Hindlimb muscle (tissue), 1 donor: ENCODE measurements at regions not wholly inside any gene's neighbourhood (a gene's known extent, or its start where the extent isn't known, plus 50 kb on each side); places are given as distances from the start of the nearest gene placed in this dataset.
"Not testable (repeated sequence)": the region's sequence is repeated elsewhere in the genome, so short reads cannot be mapped to it uniquely, and the experiment has no call there.

ENCODE experiments used
- DNase-seq: peaks from one replicate; pipeline ENCODE4 v3.0.0-alpha.2; 2013

DNA sequence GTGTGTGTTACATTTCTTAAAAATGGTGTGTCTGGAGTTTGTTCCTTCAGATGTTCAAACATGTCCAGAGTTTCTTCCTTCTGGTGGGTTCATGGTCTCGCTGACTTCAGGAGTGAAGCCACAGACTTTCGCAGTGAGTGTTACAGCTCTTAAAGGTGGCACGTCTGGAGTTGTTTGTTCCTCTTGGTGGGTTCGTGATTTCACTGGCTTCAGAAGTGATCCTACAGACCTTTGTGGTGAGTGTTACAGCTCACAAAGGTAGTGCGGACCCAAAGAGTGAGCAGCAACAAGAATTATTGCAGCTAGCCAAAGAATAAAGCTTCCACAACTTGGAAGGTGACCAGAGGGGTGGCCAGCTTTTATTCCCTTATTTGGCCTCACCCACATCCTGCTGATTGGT lies 183.7 kb downstream of the COPRS start:
- not testable (repeated sequence) for DNase-seq

DNA sequence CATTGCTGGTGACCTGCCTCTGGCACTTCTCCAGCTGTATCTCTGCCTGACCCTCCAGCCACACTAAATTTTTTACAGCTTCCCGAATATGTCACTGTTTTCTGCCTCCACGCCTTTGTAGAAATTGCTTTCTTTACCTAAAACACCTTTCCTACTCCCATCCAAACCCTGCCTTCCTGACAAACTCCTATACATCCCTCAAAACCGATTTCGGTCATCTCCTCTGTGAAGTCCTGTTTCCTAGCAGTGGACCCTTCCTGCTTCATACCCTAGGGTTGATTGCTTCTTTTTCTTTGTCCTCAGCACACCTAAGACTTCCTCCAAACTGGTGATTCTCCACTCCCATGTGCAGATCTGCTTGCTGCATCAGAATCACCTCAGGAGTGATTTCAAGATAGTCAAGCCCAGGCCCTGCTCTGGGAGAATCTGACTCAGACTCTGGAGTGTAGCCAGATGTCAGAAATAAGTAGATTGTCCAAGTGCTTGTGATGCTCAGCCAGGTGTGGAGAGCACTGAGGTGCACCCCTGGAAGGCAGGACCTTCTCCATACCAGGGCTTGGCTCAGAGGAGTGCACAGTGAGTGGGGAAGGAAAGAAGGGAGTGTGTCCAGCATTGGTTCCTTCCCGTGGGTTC lies 184.2 kb downstream of the COPRS start:
- no peak for DNase-seq

DNA sequence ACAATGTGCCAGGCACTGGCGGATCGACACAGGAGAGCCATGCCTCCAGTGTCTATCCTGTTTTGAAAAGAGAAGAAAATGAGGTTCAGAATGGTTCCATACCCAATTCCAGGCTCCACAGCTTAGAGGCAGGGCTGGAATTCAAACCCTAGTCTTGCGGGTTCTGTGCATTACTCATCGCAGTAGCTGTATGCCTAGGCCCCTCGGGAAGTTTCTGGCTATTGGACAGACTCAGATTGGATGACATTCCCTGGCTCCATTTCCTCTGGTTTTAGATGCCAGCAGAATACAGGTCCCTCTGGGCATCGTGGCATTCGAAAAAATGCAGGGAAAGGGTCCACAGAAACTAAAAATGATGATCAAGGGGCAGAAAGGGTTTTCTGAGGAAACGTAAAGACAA lies 184.7 kb downstream of the COPRS start:
- DNase-seq, result no peak

DNA sequence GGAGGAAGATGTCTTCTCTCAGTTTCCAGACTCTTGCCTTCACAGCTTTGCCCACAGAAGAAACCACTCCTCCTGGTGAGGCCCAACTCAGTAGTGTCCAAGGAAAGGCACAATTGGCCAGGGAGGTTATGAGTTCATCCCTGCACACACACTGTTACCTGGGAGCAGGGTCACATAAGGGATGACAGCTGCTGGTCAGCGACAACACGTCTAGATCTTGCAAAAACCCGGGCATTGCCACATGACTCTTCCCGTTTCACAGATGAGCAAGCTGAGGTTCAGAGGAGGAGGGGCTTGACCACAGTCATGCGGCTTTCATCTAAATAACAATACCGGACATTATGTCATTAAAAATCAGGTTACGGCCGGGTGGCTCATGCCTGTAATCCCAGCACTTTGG lies 186.0 kb downstream of the COPRS start:
- DNase-seq, result no peak

DNA sequence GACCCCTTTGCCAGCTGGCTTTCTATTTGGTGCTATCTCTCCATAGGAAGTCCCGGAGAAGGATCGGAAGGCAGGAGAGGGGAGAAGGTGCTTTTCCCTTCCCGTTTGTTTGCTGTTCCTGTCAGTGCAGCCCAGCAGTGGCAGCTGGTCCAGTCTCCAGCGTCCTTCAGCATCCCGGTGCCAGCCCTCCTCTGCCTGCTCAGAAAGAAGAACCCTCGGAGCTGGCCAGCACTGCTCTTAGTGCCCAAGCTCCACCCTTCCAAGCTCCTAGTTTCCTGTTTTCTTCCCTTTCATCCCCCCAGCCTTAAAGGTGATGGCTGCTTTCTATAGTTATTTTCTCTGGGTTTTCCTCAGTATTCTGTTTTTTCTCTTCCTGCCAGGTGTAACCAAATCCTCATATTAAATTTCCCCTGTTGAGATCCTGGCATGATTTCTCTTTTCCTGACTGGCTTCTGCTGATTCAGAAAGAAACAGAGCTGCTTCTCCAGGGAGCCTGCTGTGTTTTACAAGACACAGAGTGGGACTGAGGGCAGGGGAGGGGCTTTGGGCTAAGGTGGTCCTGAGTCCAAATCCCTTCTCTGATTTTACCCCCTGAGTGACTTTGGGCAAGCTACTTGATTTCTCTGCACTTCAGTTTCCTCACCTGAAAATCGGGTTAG lies 186.8 kb downstream of the COPRS start:
- no peak for DNase-seq

DNA sequence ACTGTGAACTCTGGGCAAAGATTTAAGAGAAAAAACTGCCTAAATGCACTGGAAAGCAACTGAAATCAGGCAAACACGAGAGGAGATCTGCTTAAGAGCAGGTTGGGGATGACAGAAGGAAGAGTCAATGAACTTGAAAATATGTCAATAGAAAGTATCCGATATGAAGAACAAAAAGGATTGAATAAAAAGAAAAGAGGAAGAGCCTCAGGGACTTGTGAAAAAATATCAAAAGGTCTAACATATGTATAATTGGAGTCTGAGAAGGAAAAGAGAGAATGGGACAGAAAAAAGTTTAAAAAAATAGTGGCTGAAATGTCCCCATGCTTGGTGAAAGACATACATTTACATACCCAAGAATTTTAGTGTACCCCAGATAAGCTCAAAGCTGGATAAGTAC lies 195.5 kb downstream of the COPRS start:
- no peak for DNase-seq

DNA sequence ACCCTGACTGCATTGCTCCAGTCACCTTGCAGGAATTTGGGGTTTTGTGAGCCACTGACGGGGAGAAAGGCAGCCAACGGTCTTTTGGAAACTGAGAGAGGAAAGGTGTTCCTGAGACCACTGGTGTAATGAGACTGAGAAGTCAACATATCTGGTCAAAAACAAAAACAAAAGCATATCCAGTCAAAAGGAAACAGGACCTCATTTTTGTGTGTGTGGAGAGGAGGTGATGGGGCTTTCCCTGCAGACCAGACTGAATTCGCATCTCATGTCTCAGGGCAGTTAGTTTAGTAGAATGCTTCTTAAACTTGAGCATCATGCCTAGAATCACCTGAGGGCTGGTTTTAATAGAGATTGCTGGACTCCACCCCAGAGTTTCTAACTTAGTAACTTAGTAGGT lies 198.4 kb downstream of the COPRS start:
- DNase-seq, result no peak

DNA sequence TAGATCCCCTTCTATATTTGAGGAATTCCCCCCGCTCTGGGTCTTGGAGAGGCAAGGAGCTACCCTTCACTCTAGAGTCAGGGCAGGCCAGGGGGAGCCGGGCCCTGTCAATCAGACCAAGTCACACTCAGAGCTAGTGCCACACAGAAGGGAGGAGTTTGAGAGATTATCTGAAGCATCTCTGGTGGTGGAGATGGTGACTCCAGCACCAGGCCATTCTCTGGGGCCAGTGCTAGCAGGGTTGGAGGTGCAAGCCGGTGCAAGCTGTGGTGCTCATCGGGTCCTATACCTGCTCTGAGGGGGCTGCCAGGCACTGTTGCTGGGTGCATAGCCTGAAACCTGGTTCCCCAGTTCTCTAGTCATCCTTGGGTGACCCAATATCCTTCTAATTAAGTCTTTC lies 201.2 kb downstream of the COPRS start:
- DNase-seq, result no peak

DNA sequence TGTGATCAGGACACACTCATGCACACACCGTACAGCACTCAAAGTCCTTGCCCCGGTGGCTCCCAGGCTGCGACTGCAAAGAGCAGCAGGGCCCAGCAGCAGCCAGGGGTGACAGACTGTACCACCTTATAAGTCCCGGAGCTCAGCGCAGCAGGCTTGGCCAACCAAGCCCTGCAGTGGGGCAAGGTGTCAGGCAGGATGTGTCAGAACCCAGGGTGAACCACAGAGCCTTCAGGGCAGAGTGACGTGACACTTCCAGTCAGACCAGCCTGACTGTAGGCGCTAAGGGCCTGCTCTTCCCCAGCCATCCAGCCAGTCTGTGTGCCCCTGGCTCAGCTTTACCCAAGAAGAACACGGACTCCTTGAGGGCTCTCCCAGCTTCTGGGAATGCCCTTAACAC lies 204.1 kb downstream of the COPRS start:
- no peak for DNase-seq

DNA sequence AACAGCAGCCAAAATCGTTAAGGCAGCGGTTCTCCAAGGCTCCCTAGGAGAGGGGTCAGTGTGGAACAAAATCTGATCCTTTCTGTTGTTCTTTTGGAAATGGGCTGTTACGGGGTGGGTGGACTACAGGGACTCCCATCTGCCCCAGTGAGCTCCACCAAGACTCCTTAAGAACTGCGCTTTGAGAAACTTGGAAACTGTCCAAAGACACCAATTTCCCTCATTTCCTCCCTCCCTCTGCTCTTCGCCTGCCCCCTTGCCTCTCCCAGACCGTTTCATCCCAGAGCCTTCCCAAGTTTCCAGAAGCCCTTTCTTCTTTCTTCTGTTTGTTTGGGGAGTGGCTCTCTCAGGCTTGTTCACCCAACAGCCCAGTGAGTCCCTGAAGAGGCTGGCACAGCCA lies 205.4 kb downstream of the COPRS start:
- no peak for DNase-seq

DNA sequence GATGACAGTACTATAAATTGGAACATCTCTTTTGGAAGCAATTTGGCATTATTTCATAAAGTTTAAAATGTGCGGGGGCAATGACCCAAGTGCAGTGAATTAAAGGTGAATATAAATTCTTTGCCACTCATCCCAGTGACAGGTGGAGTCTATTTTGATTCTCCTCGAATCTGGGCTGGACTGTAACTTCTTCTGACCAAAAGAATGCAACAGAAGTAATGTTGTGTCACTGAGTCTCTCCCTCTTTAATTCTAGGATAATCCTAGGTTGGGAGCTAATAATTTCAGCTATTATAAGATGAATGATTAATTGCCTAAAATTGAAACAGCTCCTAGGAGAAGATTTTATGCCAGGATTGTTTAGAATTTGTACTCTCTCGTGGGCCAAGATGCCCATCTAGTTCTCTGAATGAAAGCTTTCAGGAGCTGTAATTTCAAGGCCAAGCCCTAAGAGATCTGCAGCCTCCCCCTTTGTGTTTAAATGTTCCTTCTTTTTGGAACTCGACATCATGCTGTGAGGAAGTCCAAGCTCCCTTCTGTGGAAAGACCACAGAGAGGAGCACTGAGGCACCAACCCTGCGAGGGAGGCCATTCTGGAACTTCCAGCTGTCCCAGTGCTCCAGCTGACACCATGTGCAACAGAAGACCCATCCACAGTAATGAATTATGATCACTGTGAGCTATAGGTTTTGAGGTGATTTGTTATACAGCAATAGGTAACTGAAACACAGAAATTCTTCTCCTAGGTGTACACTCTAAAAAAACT lies 208.1 kb downstream of the COPRS start:
- no peak for DNase-seq

DNA sequence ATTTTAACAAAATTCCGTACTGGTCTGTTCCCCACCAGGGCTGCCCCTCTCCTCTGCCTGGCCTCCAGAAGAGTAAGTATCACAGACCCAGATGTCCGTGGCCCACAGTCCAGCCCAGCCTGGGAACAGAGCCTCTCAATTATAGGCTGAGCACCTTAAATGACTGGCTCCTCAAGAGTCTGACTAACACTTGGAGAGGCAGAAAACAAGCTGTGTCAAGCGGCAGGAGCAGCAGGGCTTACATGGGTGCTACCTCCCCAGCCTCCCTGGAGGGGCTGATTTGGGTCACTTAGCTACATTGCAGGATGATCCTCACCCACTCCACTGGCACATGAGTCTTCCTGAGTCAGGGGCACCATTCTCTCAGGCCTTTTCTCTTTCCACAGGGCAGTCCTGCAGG lies 209.7 kb downstream of the COPRS start:
- DNase-seq, result no peak

DNA sequence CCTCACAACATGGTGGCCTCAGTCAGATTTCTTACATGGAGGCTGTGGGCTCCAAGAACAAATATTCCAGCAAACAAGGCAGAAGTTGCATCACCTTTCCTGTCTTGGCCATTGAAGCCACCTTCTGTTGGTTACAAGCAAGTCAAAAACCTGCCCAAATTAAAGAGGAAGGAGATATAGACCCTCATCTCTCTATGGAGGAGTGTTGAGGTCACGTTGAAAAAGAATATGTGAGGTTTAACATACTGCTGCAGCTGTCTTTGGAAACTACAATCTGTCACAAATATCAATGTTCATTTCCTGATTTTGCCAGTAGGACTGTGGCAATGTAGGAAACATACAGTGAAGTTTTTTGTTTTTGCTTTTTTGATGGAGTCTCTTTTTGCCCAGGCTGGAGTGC lies 211.4 kb downstream of the COPRS start:
- no peak for DNase-seq

DNA sequence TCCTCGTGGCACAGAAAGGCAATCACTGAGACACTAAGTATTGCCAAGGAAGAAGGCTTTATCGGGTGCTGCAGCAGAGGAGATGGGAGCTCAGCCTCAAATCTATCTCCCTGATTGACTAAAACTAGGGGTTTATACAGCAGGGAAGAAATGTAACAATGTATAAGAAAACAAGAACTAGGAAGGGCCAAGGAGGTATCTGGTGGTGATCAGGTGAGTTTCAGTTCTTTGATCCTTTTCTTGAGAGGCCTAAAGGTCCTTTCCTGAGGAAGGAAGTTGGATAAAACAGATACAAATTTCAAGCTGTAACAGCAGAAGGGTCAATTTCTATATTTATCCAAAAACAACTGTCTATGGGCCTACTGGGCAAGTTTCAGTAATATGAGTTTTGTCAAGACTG lies 212.4 kb downstream of the COPRS start:
- no peak for DNase-seq

DNA sequence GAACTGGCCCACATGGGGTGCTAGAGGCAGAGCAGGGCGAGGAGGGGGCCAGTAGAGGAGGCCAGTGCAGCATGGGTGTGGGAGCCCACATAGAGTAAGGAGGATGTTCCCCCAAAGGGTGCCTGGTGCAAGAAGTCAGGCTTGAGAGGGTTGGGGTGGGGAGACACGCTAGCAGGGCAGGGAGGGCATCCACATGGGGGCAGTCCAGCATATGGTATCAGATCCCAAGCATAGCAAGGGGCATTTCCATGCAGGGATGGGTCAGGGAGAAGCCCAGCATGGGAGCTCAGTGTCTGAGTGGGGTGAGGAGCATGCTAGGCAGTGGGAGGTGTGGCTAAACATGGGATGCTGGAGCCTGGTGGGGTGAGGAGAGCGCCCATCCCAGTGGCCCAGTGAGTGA lies 213.7 kb downstream of the COPRS start:
- no peak for DNase-seq

DNA sequence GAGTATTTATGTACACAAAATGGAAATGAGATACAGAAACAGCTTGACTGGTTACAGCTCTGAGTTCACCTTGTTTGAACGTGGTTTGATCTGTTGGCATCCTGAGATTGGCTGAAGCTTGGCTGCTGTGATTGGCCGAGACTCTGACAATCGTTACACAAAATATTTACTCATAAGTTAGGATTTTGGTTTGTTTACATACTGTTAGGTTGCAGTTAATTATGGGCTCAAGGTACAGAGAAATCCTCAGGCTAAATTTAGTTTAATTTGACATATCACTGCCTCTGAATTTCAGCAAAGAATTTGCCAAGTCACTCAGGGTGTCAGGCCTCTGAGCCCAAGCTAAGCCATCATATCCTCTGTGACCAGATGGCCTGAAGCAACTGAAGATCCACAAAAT lies 227.3 kb downstream of the COPRS start:
- no peak for DNase-seq

DNA sequence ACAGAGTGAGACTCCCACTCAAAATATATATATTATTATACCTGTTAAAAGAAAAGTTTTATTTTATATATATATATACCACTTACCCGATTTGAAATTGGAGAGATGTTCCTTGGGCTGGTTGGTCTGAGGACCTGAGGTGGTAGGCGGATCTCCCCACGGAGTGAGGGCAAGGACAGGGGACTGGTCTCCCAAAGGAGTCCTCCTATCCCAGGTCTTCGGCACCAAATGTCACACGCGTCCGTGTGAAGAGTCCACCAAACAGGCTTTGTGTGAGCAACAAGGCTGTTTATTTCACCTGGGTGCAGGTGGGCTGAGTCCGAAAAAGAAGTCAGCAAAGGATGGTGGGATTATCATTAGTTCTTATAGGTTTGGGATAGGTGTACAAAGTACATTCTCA lies 228.2 kb downstream of the COPRS start:
- DNase-seq, result not testable (repeated sequence)

DNA sequence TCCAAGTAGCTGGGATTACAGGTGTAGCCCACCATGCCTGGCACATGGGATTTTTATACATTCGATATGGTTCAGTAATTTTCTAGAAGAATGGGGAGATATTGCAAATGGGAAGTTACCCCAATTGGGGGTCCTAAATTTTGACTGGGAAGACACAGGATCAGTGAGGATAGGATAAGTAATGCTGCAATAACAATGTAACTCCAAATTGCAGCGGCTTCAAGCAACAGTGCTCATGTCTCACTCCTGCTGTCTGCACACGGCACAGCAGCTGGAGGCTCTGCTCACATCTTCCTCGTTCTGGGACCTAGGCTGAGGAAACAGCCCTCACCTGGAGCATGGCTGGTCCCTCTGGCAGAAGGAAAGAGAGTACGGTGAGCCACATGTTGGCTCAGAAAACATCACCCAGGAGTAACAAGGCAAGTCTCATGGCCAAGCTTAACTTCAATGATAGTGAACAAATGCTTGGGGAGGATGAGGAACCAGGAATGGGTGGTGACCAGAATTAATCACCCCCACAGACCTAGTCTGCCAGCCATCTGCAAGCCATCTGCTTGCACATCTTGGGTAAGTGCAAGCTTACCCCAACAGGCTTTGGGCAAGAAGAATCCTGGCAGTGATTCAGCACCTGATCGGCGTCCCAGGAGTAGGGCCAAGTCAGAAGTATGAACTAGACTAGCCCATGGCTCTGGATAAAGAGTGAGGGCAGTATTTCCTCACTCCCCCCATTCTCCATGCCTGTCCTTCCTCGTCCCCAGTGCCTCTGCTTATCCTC lies 229.2 kb downstream of the COPRS start:
- no peak for DNase-seq

DNA sequence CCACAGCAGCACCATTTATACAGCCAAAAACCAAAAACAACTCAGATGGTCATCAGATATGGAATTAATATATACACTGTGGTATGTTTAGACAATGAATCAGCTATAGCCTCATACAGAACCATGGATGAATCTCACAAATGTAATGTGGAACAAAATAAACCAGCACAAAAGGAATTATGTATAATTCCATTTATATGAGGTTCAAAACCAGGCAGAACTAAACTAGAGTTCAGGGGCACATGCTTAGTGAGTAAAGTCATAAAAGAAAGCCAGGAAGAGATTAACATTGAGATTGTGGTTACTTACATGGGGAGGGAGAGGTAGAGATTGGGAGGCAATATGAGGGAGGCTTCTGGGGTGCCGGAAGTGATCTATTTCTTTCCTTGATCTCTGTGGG lies 231.1 kb downstream of the COPRS start:
- DNase-seq, result no peak

DNA sequence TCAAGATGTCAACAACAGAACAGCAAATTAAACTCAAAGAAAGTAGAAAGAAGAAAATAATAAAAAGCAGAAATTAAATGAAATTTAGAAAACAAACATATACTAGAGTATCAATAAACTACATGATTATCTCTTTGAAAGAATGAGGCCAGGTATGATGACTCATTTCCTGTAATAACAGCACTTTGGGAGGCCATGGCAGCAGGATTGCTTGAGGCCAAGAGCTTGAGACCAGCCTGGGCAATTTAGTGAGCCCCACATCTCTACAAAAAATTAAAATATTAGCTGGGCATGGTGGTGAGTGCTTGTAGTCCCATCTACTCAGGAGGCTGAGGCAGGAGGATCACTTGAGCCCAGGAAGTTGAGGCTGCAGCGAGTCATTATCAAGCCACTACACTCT lies 232.5 kb downstream of the RAB11FIP4 start:
- DNase-seq, result no peak

DNA sequence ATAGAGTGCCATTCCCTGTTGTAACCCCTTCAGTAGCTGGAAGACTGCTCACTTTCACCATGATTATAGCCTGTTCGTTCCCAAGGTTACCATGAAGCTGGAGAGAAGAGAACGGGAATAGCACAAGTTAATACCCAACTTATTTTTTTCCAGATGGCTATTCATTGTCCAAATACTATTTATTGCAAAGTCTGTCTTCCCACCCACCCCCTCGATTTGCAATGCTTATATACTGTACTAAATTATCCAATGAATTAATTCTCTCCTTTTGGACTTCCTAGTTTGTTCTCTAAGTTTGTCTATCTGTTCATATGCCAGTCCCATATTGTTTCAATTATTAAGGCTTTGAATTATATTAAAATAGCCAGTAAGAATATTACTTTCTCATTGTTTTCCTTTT lies 231.0 kb downstream of the RAB11FIP4 start:
- DNase-seq, result no peak

DNA sequence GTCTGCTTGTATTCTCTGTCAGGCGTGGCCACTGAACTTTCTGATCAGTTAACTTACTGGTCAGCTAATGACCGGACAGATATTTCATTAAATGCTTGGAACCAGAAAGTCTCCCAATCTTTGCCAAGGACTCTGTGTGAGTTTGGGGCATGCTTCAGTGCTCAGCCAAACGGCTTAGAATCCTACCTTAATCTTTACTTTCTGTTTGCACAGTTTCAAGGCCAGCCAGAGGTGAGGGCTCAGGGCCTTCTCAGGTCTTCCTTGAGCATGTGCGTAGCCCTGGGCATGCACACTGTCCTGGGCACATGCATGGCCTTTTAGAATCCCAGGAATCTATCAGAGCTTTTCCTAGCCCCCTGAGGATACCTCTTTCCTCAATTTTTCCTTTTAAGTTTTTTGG lies 230.1 kb downstream of the RAB11FIP4 start:
- no peak for DNase-seq

DNA sequence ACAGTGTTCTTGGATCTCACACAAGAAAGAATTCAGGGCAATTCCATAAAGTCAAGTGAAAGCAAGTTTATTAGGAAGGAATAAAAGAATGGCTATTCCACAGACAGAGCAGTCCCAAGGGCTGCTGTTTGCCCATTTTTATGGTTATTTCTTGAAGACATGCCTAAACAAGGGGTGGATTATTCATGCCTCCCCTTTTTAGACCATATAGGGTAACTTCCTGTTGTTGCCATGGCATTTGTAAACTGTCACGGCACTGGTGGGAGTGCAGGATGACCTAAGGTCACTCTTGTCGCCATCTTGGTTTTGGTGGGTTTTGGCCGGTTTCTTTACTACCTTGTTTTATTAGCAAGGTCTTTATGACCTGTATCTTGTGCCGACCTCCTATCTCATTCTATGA lies 219.6 kb downstream of the RAB11FIP4 start:
- DNase-seq, result not testable (repeated sequence)
